WI38 (cell line): ENCODE measurements at regions not wholly inside any gene's neighbourhood (a gene's known extent, or its start where the extent isn't known, plus 50 kb on each side); places are given as distances from the start of the nearest gene placed in this dataset.

Source experiments
- H3K4me3 ChIP-seq: 2 replicates; pipeline ENCODE4 v1.5.1; 2011; ENCODE audit warnings: low read depth, mild to moderate bottlenecking, control low read depth, low read length
- TF ChIP-seq, protein P1 (sequence below): IDR thresholded peaks from 2 replicates; pipeline ENCODE4 v1.5.1; 2012; ENCODE audit warnings: low read depth, mild to moderate bottlenecking, control low read depth, low read length

DNA sequence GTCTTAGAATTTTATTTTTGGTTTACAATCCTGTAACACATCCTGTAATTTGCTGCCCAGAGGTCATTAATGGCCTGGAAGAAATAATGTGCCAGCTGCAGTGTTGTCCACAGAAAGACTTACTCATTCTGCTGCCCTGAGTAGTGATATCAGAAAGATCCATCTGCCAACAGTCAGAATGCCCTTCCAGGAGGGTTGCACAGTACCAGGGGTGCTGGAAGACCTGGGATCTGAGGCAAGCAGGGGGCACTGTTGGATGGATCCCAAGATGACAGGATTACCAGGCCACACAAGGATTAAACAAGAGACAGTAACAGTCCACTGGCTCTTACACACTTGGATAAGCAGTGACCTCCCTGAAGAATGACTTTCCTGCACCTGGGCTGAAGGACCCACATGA lies 93.8 kb upstream of the TOP3B start:
- H3K4me3 ChIP-seq = no peak overlapping the region
- TF ChIP-seq, protein P1, sequence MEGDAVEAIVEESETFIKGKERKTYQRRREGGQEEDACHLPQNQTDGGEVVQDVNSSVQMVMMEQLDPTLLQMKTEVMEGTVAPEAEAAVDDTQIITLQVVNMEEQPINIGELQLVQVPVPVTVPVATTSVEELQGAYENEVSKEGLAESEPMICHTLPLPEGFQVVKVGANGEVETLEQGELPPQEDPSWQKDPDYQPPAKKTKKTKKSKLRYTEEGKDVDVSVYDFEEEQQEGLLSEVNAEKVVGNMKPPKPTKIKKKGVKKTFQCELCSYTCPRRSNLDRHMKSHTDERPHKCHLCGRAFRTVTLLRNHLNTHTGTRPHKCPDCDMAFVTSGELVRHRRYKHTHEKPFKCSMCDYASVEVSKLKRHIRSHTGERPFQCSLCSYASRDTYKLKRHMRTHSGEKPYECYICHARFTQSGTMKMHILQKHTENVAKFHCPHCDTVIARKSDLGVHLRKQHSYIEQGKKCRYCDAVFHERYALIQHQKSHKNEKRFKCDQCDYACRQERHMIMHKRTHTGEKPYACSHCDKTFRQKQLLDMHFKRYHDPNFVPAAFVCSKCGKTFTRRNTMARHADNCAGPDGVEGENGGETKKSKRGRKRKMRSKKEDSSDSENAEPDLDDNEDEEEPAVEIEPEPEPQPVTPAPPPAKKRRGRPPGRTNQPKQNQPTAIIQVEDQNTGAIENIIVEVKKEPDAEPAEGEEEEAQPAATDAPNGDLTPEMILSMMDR = no peak

DNA sequence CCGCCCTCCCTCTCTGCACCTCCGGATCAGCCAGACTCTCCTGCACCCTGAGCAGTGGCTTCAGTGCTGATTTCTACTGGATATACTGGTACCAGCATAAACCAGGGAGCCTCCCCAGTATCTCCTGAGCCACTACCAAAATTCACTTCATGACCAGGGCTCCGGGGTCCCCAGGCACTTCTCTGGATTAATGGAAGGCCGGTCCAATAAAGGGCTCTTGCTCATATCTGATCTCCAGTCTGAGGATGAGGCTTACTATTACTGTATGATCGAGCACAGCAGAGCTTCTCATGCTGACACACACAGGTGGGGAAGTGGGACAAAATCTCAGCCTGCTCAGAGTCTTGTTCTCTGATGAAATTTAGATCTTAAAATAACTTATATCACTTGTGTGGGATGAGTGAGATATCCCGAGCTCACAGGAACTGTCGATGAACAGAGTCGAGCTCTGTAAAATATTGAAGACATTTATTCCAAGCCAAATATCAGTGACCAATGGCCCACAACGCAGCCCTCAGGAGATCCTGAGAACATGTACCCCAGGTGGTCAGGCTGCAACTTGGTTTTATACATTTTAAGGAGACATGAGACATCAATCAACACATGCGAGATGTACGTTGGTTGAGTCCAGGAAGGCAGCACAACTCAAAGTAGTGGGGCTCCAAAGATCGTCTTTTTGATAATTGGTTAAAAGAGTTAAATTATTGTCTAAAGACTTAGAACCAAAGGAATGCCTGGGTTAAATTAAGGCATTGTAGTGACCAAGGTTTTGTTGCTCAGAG lies 93.0 kb upstream of the TOP3B start:
- TF ChIP-seq, protein P1 = no peak
- H3K4me3 ChIP-seq = no peak overlapping the region

DNA sequence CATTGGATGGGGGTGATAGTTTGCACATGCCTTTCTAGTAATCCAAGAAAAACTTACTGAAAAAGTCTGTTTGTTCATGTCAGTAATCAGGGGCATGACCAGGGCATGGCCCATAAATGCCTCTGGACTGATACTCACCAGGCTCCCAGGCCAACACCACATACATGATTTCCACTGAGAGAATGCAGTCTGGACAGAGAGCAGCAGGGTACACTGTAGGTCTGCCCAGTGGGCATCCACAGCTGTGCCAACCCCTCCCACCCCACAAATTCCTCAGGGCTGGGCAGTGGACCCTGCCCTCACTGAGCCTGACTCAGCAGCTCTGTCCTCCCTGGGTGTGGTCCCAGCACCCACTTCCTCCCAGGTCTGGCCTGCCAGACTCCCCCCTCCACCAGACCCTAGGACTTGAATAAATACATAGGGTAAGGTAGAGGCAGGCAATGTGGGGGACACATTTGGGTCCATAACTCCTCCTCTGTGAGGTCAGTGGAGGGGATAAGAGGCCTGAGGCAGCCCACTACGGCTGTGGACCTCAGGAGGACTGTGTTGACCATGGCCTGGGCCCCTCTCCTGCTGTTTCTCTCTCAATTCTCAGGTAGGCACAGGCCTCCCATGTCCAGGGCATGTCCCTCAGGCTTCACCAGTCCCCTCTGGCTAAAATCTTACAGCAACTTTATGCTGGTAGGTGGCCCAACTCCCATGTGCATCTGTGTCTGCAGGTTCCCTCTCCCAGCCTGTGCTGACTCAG lies 92.2 kb upstream of the TOP3B start:
- TF ChIP-seq, protein P1 = no peak

DNA sequence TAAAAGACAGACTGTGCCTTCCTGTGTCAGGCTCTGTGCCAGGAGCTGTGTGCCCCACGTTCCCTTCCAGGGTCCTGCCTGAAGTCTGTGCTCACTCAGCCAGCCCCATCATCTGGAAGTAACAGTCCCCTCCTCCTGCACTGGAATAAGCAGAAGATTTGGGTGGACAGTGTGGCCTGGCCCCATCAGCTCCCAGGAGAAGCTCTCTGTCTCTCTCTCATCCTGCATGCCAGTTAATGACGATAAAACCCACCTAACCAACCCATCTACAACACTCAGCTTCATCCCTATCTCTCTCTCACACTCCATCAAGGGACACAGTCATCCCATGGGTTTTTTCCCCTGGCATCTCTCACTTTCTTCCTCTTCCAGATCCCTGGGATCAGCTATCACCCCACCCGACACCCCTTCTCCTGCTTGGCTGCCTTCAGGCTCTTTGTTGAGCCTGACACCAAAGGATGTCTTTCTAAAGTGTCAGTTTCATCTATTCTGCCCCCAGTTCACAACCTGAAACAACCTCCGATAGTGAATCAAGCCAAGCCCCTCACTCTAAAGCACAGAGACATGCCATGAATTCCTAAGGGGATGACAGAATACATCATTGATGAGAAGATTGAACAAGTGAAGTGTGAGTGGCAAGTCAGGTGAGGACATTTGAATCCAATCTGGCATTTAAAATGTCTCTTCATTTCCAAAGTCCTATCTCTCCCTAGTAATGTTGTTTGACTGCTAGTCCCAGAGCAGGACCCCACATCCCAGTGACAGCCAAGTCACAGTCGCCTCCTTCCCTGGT lies 91.4 kb upstream of the TOP3B start:
- TF ChIP-seq, protein P1 = no peak
- no peak overlapping the region for H3K4me3 ChIP-seq

More for the DNA sequence above, 92.2 kb upstream of the TOP3B start:
- no peak overlapping the region for H3K4me3 ChIP-seq

DNA sequence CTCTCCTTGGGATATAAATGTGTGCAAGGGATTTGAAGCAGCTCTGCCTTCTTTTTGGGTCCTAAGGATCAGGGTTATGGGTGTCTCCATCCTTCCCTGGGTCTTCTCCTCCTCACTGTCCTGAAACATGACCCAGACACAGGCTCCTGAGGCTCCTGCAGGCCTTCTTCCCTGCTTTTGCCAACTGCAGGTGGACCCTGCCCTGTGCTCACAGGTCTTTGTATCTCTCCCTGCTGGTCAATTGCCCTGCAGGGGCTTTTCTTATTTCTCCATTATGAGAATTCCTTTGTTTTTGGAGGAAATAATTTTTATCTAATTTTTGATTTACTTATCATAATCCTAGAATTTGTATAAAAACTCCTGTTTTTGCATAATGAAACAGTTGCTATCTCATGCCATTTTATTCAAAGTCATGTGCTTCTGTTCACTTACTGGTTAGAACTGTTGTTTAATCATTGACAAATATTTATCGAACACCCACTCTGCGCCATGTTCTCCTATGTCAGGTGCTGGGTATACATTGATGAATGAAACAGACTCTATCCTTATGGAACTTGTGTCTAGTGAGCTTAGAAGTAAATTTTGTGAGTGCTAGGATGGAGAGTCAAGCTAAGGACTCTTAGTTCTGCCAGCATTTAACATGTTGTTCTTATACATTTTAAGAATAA lies 89.7 kb upstream of the TOP3B start:
- TF ChIP-seq, protein P1 = no peak
- H3K4me3 ChIP-seq = no peak overlapping the region

DNA sequence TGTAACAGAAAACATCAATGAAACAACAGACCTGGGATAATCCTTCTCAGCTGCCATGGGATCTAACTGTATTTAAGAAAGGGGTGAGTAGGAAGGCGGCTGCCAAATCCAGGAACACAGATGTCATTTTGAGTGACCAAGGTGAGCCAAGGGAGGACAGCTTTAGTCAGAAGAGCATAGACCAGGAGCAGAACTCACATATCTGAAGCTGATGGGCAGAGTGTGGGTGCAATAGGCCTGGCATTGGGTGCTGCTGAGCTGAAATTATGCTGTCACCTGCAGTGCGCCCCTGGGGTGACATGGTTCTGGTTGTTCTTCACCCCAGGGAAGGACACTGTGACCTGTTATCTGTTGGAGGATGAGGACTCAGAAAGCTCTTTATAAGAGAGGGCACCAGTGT lies 88.9 kb upstream of the TOP3B start:
- TF ChIP-seq, protein P1 = no peak
- H3K4me3 ChIP-seq = no peak overlapping the region
